HCT116 (cell line): ENCODE measurements at regions not wholly inside any gene's neighbourhood (a gene's known extent, or its start where the extent isn't known, plus 50 kb on each side); places are given as distances from the start of the nearest gene placed in this dataset.

Experiments used
- ATAC-seq: fragments of 200-7000 bp; cut with Tn5 transposase; 2 replicates; pipeline ENCODE4 v1.9.1; 2020; ENCODE audit warnings: mild to moderate bottlenecking, moderate library complexity
- BruUV-seq: library from RNA; stranded (reverse); fragments of 400-500 nt; replicated peaks from 2 replicates; lab custom pipeline; 2021; lab: Mats Ljungman, UMichigan
- CTCF ChIA-PET: fragments of 300-600 bp; sonication (Branson Sonifier 250); formaldehyde crosslinking; loops from one replicate; lab custom pipeline; 2021; ENCODE audit warnings: antibody characterized with exemption; lab: Charles Lee
- POLR2A ChIA-PET: fragments of 300-600, 350-600 bp; sonication (Branson Sonifier 250); formaldehyde crosslinking; loops from one replicate; lab custom pipeline; 2021; ENCODE audit warnings: antibody characterized with exemption; lab: Charles Lee
- RAD21 ChIA-PET, 2 experiments: fragments of 300-600 bp; sonication (Branson Sonifier 250); formaldehyde crosslinking; loops; one replicate each; lab custom pipeline; 2023; ENCODE audit warnings: low total read pairs in 2 of 2; ENCODE audit not compliant: uncharacterized antibody in 2 of 2, unreplicated experiment in 2 of 2, low non-redundant PET in 1 of 2; lab: Charles Lee
- DNase-seq: peaks from one replicate; pipeline ENCODE4 v3.0.0-alpha.2; 2010; ENCODE audit warnings: low read depth, low spot score
- H2AFZ ChIP-seq: fragments of 200-600 bp; shearing (Covaris generic), sonication (generic); 2 replicates; pipeline ENCODE4 v1.6.1; 2017; ENCODE audit warnings: low read depth, mixed run types, mixed read lengths, antibody characterized with exemption, low read length; ENCODE audit not compliant: poor library complexity, severe bottlenecking
- H3K27ac ChIP-seq: 2 replicates; pipeline ENCODE4 v1.5.1; 2012; ENCODE audit warnings: low read depth, low read length
- H3K27me3 ChIP-seq: fragments of 200-600 bp; sonication (generic); 2 replicates; pipeline ENCODE4 v1.6.1; 2016; ENCODE audit warnings: mixed run types, low read length, mixed read lengths; ENCODE audit not compliant: insufficient read depth
- H3K36me3 ChIP-seq, 2 experiments: fragments of 200-500 bp in 1 of 2; fragments of 200-600 bp in 1 of 2; sonication (Bioruptor generic) in 1 of 2; sonication (generic) in 1 of 2; 2 replicates each; pipeline versions ENCODE4 v1.5.1 to v1.6.1; 2014 to 2016; ENCODE audit warnings: low read length in 2 of 2, inconsistent platforms in 1 of 2, mixed read lengths in 1 of 2, mixed run types in 1 of 2; ENCODE audit not compliant: insufficient read depth in 2 of 2, control insufficient read depth in 1 of 2
- H3K4me1 ChIP-seq, 2 experiments: fragments of 200-600 bp in 1 of 2; sonication (generic) in 1 of 2; 2 replicates each; pipeline versions ENCODE4 v1.5.1 to v1.6.1; 2012 to 2017; ENCODE audit warnings: low read length in 2 of 2, inconsistent platforms in 1 of 2, mild to moderate bottlenecking in 1 of 2, mixed read lengths in 1 of 2, mixed run types in 1 of 2, moderate library complexity in 1 of 2; ENCODE audit not compliant: insufficient read depth in 2 of 2, control insufficient read depth in 1 of 2
- H3K4me2 ChIP-seq: fragments of 200-600 bp; sonication (generic); 2 replicates; pipeline ENCODE4 v1.6.1; 2017; ENCODE audit warnings: mixed run types, low read length, mixed read lengths
- H3K4me3 ChIP-seq, 2 experiments: fragments of 200-600 bp in 1 of 2; sonication (generic) in 1 of 2; replicated peaks in 1 of 2; 2 replicates each; pipeline ENCODE4 v1.5.1; 2011 to 2016; ENCODE audit warnings: low read length in 2 of 2, control low read depth in 1 of 2, low read depth in 1 of 2, mild to moderate bottlenecking in 1 of 2, mixed read lengths in 1 of 2, mixed run types in 1 of 2
- H3K79me2 ChIP-seq: fragments of 200-600 bp; sonication (generic); 2 replicates; pipeline ENCODE4 v1.6.1; 2017; ENCODE audit warnings: mild to moderate bottlenecking, mixed run types, low read length, moderate library complexity, mixed read lengths; ENCODE audit not compliant: insufficient read depth
- H3K9ac ChIP-seq: fragments of 200-600 bp; sonication (generic); 2 replicates; pipeline ENCODE4 v1.6.1; 2016; ENCODE audit warnings: low read length, mixed read lengths
- H3K9me2 ChIP-seq: fragments of 200-600 bp; sonication (generic), shearing (Covaris generic); 2 replicates; pipeline ENCODE4 v1.6.1; 2017; ENCODE audit warnings: mixed run types, mild to moderate bottlenecking, moderate library complexity; ENCODE audit not compliant: insufficient read depth
- H3K9me3 ChIP-seq, 2 experiments: fragments of 200-500 bp in 1 of 2; fragments of 200-600 bp in 1 of 2; sonication (Bioruptor generic) in 1 of 2; sonication (generic) in 1 of 2; 2 replicates each; pipeline ENCODE4 v1.6.1; 2014 to 2017; ENCODE audit warnings: low read length in 2 of 2, mixed read lengths in 2 of 2, inconsistent platforms in 1 of 2, low read depth in 1 of 2, mild to moderate bottlenecking in 1 of 2, mixed run types in 1 of 2, moderate library complexity in 1 of 2; ENCODE audit not compliant: control insufficient read depth in 1 of 2, insufficient read depth in 1 of 2
- H4K20me1 ChIP-seq: fragments of 200-600 bp; sonication (generic), shearing (Covaris generic); 2 replicates; pipeline ENCODE4 v1.6.1; 2017; ENCODE audit warnings: mixed run types, mild to moderate bottlenecking, moderate library complexity; ENCODE audit not compliant: insufficient read depth
- CBX3 ChIP-seq: IDR thresholded peaks from 2 replicates; pipeline ENCODE4 v1.6.1; 2012; ENCODE audit warnings: low read depth
- EGR1 ChIP-seq: IDR thresholded peaks from 2 replicates; pipeline ENCODE4 v1.6.1; 2012; ENCODE audit warnings: low read depth
- ELF1 ChIP-seq: IDR thresholded peaks from 2 replicates; pipeline ENCODE4 v1.6.1; 2012; ENCODE audit warnings: low read depth, borderline replicate concordance
- REST ChIP-seq: IDR thresholded peaks from 2 replicates; pipeline ENCODE4 v1.6.1; 2012; ENCODE audit warnings: low read depth
- SIN3A ChIP-seq: IDR thresholded peaks from 2 replicates; pipeline ENCODE4 v1.6.1; 2012; ENCODE audit warnings: low read depth
- YY1 ChIP-seq: IDR thresholded peaks from 2 replicates; pipeline ENCODE4 v1.6.1; 2011; ENCODE audit warnings: low read length, low read depth, moderate library complexity, mild to moderate bottlenecking; ENCODE audit not compliant: insufficient replicate concordance; ENCODE audit errors: extremely low read depth
- ZBTB33 ChIP-seq: IDR thresholded peaks from 2 replicates; pipeline ENCODE4 v1.6.1; 2011; ENCODE audit warnings: mild to moderate bottlenecking, low read length, moderate library complexity; ENCODE audit not compliant: insufficient replicate concordance; ENCODE audit errors: extremely low read depth
- ZNF274 ChIP-seq: fragments of 200-500 bp; sonication (Bioruptor generic); IDR thresholded peaks from 2 replicates; pipeline ENCODE4 v1.6.1; 2014; ENCODE audit warnings: mild to moderate bottlenecking, low read depth, low read length, inconsistent platforms
- intact Hi-C: fragments of 100-400 bp; cut with micrococcal nuclease; formaldehyde crosslinking; loops from 2 replicates; pipeline ENCODE4 v1.10.0; 2022
- TF ChIP-seq, protein P1 (sequence below): IDR thresholded peaks from 2 replicates; pipeline ENCODE4 v1.6.1; 2012

DNA sequence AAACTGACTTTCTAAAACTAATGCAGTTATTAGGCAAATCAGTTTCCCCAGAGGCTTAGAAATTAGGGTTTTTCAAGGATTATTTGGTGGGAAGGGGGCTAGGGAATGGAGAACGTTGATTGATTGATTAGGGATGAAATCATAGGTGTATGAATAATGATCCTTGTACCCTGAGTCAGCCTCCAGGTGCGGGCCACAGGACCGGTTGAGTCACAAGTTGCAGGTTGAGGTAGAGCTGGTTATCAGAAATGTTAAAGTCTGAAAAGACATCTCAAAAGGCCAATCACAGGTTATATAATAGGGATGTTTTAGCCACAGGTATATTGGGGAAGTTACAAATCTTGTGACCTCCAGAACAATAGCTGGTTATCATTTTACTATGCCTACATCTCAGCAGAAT is 341.8 kb upstream of the GULP1 start:
- TF ChIP-seq ZNF274 (no peak), YY1 (no peak)
- TF ChIP-seq, protein P1, sequence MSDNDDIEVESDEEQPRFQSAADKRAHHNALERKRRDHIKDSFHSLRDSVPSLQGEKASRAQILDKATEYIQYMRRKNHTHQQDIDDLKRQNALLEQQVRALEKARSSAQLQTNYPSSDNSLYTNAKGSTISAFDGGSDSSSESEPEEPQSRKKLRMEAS: no peak
- TF ChIP-seq, all 23 proteins: peak for 0
- Histone ChIP-seq H3K9me2 (no peaks in the 10 kb centered on the region), H3K79me2 (no peaks in the 10 kb centered on the region), H3K27me3 (no peaks in the 10 kb centered on the region), H4K20me1 (no peaks in the 10 kb centered on the region), H2AFZ (no peak overlapping the region), H3K4me1 (no peaks in the 10 kb centered on the region), H3K9ac (no peak overlapping the region), H3K36me3 (no peaks in the 10 kb centered on the region), H3K4me2 (no peak overlapping the region), H3K4me3 (no peak overlapping the region), H3K27ac (no peak overlapping the region), H3K9me3 (no peaks in the 10 kb centered on the region)
- intact Hi-C loops: no loop called here
- no TSS peak for BruUV-seq
- no peak for DNase-seq
- ChIA-PET POLR2A (no interaction called here), CTCF (no interaction called here), RAD21 (no interaction called here)
- ATAC-seq: no peak

DNA sequence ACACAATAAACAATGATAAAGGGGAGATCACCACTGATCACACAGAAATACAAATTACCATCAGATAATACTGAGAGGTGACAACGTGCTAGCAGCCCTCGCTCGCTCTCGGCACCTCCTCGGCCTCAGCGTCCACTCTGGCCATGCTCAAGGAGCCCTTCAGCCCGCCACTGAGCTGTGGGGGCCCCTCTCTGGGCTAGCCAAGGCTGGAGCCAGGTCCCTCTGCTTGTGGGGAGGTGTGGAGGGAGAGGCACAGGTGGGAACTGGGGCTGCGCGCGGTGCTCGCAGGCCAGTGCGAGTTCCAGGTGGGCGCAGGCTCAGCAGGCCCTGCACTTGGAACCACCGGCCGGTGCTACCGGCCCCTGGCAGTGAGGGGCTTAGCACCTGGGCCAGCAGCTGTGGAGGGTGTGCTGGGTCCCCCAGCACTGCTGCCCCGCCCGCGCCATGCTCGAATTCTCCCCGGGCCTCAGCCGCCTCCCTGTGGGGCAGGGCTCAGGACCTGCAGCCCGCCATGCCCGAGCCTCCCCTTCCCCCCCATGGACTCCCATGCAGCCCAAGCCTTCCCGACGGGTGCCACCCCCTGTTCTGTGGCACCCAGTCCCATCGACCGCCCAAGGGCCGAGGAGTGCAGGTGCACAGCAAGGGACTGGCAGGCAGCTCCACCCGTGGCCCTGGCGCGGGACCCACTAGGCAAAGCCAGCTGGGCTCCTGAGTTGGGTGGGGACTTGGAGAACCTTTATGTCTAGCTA is 340.0 kb upstream of the GULP1 start:
- H3K27ac ChIP-seq: no peak overlapping the region
- no peaks in the 10 kb centered on the region for H3K27me3 ChIP-seq
- H3K4me3 ChIP-seq: no peak overlapping the region
- CTCF ChIA-PET: no interaction called here
- intact Hi-C loops: no loop called here
- no TSS peak for BruUV-seq
- H3K9ac ChIP-seq: no peak overlapping the region
- H3K9me2 ChIP-seq: no peaks in the 10 kb centered on the region; the same call in 1 of the 2 replicates
- H2AFZ ChIP-seq: no peak overlapping the region
- H3K36me3 ChIP-seq: no peaks in the 10 kb centered on the region
- RAD21 ChIA-PET: no interaction called here
- DNase-seq (no peak), ATAC-seq (no peak)
- no peaks in the 10 kb centered on the region for H3K79me2 ChIP-seq
- no peak overlapping the region for H3K4me2 ChIP-seq
- POLR2A ChIA-PET: no interaction called here
- no peaks in the 10 kb centered on the region for H3K9me3 ChIP-seq
- H3K4me1 ChIP-seq: no peaks in the 10 kb centered on the region
- no peaks in the 10 kb centered on the region for H4K20me1 ChIP-seq
- no peak for TF ChIP-seq REST
- TF ChIP-seq SIN3A: no peak
- no peak for TF ChIP-seq ZBTB33
- no peak for TF ChIP-seq ZNF274
- no peak for TF ChIP-seq EGR1
- TF ChIP-seq YY1: no peak
- no peak for TF ChIP-seq CBX3
- TF ChIP-seq ELF1: no peak
